Thyroid gland (tissue), 4 donors: ENCODE measurements at regions not wholly inside any gene's neighbourhood (a gene's known extent, or its start where the extent isn't known, plus 50 kb on each side); places are given as distances from the start of the nearest gene placed in this dataset.

Experiments
- DNase-seq, 2 donors: peaks; one replicate each; pipeline ENCODE4 v3.0.0-alpha.2; 2019
- H3K27ac ChIP-seq, 3 donors: fragments of 200-600 bp; sonication (generic); 1 replicate in 2 of 3; 2 replicates in 1 of 3; pipeline ENCODE4 v1.5.1; 2016 to 2019; ENCODE audit warnings: mild to moderate bottlenecking in 1 of 3, moderate library complexity in 1 of 3
- H3K27me3 ChIP-seq: fragments of 200-600 bp; sonication (generic); one replicate; pipeline ENCODE4 v1.5.1; 2019
- H3K36me3 ChIP-seq, 2 donors: fragments of 200-600 bp; sonication (generic); one replicate each; pipeline ENCODE4 v1.5.1; 2016 to 2019
- H3K4me1 ChIP-seq, 2 donors: fragments of 200-600 bp; sonication (generic); one replicate each; pipeline ENCODE4 v1.5.1; 2017 to 2019
- H3K4me3 ChIP-seq, 3 donors: fragments of 200-600 bp; sonication (generic); replicated peaks in 1 of 3; 1 replicate in 2 of 3; 2 replicates in 1 of 3; pipeline ENCODE4 v1.5.1; 2016; ENCODE audit warnings: mild to moderate bottlenecking in 1 of 3
- H3K9me3 ChIP-seq: fragments of 200-600 bp; sonication (generic); one replicate; pipeline ENCODE4 v1.5.1; 2017
- CTCF ChIP-seq, 6 experiments: fragments of 200-600 bp in 3 of 6; fragments of 450-650 bp in 3 of 6; sonication (generic) in 3 of 6; IDR thresholded peaks; one replicate each; pipeline ENCODE4 v1.5.1; 2016 to 2019; ENCODE audit warnings: antibody characterized with exemption in 6 of 6, mild to moderate bottlenecking in 2 of 6, inconsistent platforms in 1 of 6, moderate library complexity in 1 of 6
- POLR2A ChIP-seq, 2 donors: fragments of 450-650 bp; IDR thresholded peaks; one replicate each; pipeline ENCODE4 v1.6.1; 2017; ENCODE audit warnings: antibody characterized with exemption in 2 of 2, mild to moderate bottlenecking in 2 of 2, moderate library complexity in 1 of 2
- WGBS, 2 donors: methylation state at CpG; one replicate each; pipeline ENCODE4 v1.1.5; 2017; 5-methylcytosine and 5-hydroxymethylcytosine counted together
- intact Hi-C: fragments of 100-400 bp; cut with DNase I; formaldehyde crosslinking; loops from one replicate; pipeline ENCODE4 v1.15.1; 2023

GRCh38 chr1:213429642-213430041, 378.6 kb downstream of the RPS6KC1 start:
- intact Hi-C loops = no loop called here
- 80 to 82% methylated on average over 1 of the region's 1 CpG for WGBS, 2 donors
- TF ChIP-seq POLR2A (IDR thresholded peaks at IDR 0.05) (no peak), CTCF (IDR thresholded peaks at IDR 0.05) (no peak)
- Histone ChIP-seq H3K4me1 (no peaks in the 10 kb centered on the region), H3K36me3 (no peaks in the 10 kb centered on the region), H3K27me3 (no peaks in the 10 kb centered on the region), H3K27ac (no peak overlapping the region), H3K4me3 (no peak overlapping the region), H3K9me3 (no peaks in the 10 kb centered on the region)
- DNase-seq = no peak

- 24 to 36% methylated on average over 1 of the region's 1 CpG for WGBS, 2 donors
- no peaks in the 10 kb centered on the region for H3K9me3 ChIP-seq
- TF ChIP-seq CTCF (IDR thresholded peaks at IDR 0.05) (no peak), POLR2A (IDR thresholded peaks at IDR 0.05) (no peak)
Observed at GRCh38 chr1:213435715-213436114, 384.7 kb downstream of the RPS6KC1 start.

GRCh38 chr1:213438339-213438738, 387.3 kb downstream of the RPS6KC1 start:
- no peaks in the 10 kb centered on the region for H3K9me3 ChIP-seq
- H3K36me3 ChIP-seq = no peaks in the 10 kb centered on the region
- DNase-seq = no peak
- intact Hi-C loops = no loop called here
- H3K4me1 ChIP-seq = no peaks in the 10 kb centered on the region
- H3K4me3 ChIP-seq = no peak overlapping the region
- H3K27me3 ChIP-seq = no peaks in the 10 kb centered on the region
- H3K27ac ChIP-seq = no peak overlapping the region
- no peak for TF ChIP-seq POLR2A (IDR thresholded peaks at IDR 0.05)
- no peak for TF ChIP-seq CTCF (IDR thresholded peaks at IDR 0.05)

More at GRCh38 chr1:213435715-213436114, 384.7 kb downstream of the RPS6KC1 start:
- DNase-seq = no peak
- H3K4me1 ChIP-seq = no peaks in the 10 kb centered on the region
- no peak overlapping the region for H3K4me3 ChIP-seq
- H3K27ac ChIP-seq = no peak overlapping the region
- intact Hi-C loops = no loop called here
- no peaks in the 10 kb centered on the region for H3K36me3 ChIP-seq
- H3K27me3 ChIP-seq = no peaks in the 10 kb centered on the region

- H3K27ac ChIP-seq = no peak overlapping the region
- H3K4me1 ChIP-seq = no peaks in the 10 kb centered on the region
- TF ChIP-seq POLR2A (IDR thresholded peaks at IDR 0.05) = no peak
- TF ChIP-seq CTCF (IDR thresholded peaks at IDR 0.05) = no peak
- no peaks in the 10 kb centered on the region for H3K27me3 ChIP-seq
- H3K36me3 ChIP-seq = no peaks in the 10 kb centered on the region
- no peaks in the 10 kb centered on the region for H3K9me3 ChIP-seq
- H3K4me3 ChIP-seq = no peak overlapping the region
- no peak for DNase-seq
- intact Hi-C loops = no loop called here
- WGBS, 2 donors = 93 to 95% methylated on average over 2 of the region's 2 CpGs
Observed at GRCh38 chr1:213439703-213440102, 388.7 kb downstream of the RPS6KC1 start.

- Histone ChIP-seq H3K27me3 (no peaks in the 10 kb centered on the region), H3K4me1 (no peaks in the 10 kb centered on the region), H3K9me3 (no peaks in the 10 kb centered on the region), H3K36me3 (no peaks in the 10 kb centered on the region), H3K4me3 (no peak overlapping the region), H3K27ac (no peak overlapping the region)
- intact Hi-C loops = no loop called here
- TF ChIP-seq CTCF (IDR thresholded peaks at IDR 0.05) (no peak), POLR2A (IDR thresholded peaks at IDR 0.05) (no peak)
- 22 to 40% methylated on average over 4 of the region's 4 CpGs for whole genome bisulfite sequencing, 2 donors
- DNase-seq = no peak
Observed at GRCh38 chr1:213440766-213441165, 389.7 kb downstream of the RPS6KC1 start.
